Stimulated activated CD4-positive, alpha-beta T cell treated with anti-CD3 and anti-CD28 coated beads, Interleukin-4, amount 100 ng/mL, for 48 hours (primary cell): ENCODE measurements at regions not wholly inside any gene's neighbourhood (a gene's known extent, or its start where the extent isn't known, plus 50 kb on each side); places are given as distances from the start of the nearest gene placed in this dataset.
A peak's percentile ranks its signal among the peaks of the same experiment; 100 is the strongest.
"Not testable (repeated sequence)": the region's sequence is repeated elsewhere in the genome, so short reads cannot be mapped to it uniquely, and the experiment has no call there.

ENCODE experiments used
- DNase-seq, 2 donors: peaks; one replicate each; pipeline ENCODE4 v3.0.0-alpha.2; 2020; ENCODE audit warnings: low read depth in 2 of 2

DNA sequence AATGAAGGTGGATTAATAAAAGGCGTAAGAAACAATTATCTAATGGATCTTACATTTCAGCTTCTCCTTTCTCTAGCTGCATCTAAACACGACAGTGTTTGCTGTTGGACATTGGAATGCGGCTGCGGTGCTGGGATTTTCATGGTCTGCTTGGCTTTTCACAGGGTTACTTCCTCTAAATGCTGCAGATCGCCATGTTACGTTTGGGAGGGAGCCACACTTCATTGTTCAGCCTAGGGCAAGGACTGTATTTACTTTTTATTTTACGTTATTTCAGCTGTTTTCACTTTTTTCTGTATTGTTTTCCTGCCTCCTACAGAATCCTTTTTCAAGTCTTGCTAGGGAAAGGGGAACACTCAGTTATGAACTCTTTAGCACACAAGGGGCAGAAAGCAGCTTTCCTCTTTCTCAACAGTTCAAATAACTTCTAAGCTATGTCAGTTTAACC lies 97.9 kb upstream of the MTHFD1L start:
- DNase-seq, result no peak

DNA sequence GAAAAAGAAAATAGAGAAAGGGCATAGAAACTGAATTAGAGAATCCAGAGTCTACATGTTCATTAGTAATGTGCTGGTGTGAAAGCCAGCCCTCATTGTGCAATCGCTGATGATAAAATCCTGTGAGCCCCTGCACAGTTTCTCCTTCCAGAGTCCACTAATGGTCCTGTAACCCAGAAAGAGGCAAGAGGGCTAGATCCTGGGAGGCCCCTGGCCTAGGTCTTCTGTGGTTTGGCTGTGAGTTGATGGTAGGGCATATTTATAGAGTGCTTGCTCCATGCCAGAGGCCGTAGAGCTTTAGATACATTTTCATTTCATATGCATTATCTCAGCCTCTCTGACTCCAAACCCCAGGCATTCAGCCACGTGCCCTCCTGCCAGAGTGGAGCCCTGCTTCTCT lies 94.9 kb upstream of the MTHFD1L start:
- no peak for DNase-seq

DNA sequence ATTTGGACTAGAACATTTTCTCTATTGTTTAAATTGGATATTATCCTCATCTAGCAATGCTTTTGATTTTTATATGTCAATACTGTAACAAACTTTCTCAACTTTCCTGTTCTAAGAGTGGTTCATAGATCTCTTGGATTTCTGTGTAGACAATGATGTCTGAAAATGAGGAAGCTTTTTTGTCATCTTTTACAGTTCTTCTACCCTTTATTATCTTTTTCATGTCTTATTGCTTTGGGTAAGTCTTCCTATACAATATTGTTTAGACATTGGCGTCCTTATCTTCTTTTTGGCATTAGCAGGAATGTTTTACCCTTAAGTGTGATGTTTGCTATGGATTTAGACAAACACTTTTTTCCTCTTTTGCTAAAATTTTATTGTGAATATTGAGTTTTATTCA lies 91.5 kb upstream of the MTHFD1L start:
- no peak for DNase-seq

DNA sequence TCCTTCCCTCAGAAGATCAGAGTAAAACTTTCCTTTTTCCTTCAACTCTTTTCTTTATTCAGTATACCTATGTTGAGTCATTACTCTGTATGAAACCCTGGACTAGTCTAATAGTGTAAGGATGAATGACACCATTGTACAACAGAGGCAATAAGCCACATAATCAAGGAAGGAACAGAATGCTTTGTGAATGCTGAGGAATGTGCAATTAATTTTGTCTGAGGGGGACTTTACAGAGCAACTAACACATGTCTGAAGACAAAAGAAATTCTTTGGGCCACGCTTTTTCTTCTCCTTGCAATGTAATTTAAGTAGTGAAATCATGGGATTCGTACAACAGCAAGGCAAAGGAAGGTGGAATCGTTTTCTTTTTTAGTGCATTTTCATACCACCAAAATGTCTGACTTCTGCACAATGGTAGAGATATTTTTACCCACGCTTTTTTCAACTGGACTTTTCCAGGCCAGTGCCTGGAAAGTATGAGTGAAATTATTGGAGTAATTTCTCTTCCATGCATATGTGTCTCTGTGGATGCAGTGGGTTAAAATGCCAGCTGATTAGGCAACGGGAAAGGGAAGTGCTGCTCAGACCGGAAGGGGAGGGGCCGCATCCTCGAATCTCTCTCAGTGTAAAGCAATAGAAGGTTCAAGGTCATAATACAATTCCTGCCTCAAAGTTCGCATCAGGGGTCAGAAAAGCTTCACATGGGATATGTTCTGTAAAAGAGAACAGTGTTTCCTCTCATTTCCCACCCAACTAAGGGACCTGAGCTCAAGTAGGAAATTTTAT lies 89.9 kb upstream of the MTHFD1L start:
- DNase-seq, result no peak

DNA sequence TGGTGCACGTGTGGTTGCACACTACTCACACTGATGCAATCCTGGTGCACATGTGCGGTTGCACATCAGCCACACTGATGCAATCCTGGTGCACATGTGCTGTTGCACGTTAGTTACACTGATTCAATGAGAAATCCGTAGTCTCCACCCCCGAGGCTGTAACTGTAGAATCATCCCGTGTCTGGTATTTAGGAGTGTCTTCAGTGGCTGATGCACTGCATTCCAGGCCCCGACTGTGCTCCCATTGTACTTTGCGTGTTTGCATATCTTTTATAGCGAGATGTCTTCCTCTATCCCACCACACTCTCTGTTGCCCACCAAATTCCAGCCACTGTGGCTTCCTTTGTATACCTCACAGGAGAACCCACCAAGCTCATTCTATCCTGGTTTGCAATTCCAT lies 87.8 kb upstream of the MTHFD1L start:
- no peak for DNase-seq

DNA sequence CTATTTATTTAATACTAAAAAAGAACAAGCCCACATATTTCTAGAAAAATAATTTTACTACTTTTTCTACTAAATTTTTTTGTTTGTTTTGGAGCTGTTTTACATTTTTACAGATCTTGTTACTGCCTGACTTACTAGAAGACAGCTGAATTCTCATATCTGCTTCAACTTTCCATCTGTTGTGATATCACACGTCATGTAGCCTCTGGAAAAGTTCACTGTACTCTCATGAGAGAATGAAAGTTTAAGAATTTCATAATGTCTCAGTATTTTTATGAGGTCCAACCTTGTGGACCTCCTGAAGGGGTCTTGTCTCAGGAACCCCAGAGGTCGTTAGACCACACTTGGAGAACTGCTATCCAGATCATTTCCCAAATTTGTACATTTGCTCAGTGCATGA lies 81.7 kb upstream of the MTHFD1L start:
- DNase-seq, result no peak

DNA sequence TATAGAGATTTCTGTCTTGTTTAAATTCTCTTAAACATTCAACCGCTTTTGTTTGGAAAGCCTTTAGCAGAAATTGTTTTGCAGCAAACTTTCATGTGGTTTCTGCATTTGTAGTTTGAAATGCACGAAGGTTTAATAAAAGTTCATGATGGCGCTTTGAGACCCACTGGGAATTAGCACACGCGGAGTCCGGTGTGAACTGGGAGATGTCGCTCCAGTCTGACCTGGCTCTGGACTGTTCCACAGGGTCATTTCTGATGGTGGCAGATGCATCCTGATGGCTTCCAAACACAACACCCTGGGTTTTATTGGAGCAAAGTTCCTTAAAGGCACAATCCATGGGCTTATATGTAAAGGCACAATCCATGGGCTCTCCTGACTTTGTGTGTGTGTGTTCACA lies 78.1 kb upstream of the MTHFD1L start:
- no peak for DNase-seq

DNA sequence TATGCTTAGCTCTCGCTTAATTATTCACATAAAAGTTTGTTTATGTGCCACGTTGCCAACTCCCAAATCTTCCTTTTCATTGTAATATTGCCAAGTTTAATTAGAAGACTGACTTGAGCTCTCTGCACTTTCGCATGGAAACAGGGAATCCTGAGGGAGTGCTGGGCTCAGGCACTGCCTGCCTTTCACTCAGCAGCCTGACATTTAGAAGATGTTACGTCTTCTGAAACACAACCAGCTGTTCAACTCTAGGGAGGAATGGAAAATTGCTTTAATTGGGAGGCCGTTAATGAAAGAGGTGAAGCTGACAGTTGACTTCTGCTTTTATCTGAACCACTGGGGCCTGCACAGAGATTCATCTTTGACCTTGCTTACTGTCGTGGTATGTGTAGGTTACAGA lies 77.4 kb upstream of the MTHFD1L start:
- DNase-seq, result no peak

DNA sequence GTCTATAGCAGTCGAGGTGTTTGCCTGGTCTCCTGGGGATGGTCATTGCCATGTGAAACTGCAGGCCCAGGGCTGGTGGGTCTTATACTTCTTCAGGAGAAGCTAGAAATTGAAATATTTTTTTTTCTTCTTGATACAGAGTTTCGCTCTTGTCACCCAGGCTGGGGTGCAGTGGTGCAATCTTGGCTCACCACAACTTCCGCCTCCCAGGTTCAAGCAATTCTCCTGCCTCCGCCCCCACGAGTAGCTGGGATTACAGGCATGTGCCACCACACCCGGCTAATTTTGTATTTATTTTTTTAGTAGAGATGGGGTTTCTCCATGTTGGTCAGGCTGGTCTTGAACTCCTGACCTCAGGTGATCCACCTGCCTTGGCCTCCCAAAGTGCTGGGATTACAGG lies 75.6 kb upstream of the MTHFD1L start:
- not testable (repeated sequence) for DNase-seq

DNA sequence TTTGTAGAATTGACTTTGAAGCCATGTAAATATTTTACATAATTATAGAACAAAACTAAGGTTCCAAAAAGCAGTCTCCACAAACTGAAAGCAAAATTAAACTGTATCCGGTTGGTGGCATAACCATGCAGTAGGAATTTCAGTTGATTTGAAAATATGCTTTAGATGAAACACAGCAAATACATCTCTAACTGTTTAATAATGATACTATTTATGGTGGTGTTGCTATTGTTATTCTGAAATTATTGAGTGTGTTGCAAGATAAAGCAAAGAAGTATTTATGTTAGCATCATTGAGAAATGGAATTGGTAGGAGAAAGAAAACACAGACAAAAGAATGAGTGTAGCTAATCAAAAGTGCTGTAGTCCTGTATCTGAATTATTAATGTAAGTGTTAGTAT lies 73.8 kb upstream of the MTHFD1L start:
- DNase-seq, result no peak

DNA sequence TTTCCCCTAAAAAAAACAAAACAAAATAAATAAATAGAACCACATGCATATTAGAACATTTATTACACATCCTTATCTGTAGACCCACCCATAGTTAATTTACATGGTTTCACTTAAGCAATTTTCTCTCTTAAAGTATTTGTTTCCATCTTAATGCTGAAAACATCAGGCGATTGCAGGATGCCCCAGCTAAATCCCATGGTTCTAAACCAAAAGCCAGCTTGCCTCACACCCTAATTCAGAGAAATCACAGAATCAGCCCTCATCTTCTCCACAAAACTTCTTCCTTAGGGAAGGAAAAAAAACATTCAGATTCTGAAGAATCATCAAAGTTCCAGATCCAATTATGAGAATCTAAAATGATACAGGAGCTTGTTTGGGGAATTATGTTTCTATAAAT lies 67.6 kb upstream of the MTHFD1L start:
- DNase-seq, result no peak

DNA sequence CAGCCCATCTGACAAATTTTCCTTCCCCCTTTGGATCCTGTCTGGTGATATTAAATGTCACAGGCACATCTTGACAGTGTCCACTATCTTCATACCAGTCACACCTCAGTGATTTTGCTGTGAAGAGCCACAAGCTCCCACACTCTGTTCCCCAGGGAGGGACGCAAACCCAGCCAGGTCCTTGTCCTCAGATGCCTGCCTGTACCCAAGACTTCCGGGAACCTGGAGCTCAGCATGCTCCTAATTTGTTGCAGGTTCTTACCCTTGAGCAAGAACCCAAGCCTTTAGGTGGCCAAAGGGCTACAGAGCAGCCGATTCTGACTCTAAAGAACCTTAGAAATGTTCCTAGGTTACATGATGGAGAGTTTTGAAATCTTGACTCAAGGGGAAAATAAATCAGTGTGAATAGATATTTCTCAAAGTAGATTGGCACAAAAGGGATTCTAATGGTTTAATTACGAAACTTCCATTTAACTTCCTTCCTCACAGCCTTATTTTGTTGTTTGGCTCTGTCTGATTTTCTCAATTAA lies 66.2 kb upstream of the MTHFD1L start:
- no peak for DNase-seq

DNA sequence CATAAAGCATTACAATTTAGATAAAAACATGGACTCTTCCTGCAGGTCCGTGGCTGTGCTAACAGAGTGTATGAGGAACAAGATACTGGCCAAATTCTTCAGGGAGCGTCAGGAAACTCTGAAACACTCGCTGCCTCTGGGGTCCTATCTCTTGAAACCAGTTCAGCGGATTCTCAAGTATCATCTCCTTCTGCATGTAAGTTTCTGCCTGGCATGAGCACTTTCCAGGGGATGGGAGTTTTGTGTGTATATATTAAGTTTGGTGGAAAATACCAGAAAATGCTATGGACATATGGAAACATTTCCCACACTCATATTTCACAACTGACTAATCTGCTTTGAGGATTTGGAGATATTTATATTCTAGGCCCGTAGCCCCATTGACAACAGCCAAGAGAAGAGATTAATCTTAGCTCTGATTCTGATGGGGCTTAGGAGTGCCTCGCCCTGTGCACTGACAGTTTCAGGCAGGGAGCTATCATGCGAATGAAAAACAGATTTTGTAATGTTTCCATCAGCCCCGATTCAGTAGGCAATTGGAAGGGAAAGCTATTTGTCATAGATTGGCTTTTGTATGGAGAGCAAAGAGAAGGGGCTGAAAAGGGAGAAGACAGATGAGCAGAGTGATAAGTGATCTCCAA lies 64.7 kb upstream of the MTHFD1L start:
- DNase-seq, result no peak

DNA sequence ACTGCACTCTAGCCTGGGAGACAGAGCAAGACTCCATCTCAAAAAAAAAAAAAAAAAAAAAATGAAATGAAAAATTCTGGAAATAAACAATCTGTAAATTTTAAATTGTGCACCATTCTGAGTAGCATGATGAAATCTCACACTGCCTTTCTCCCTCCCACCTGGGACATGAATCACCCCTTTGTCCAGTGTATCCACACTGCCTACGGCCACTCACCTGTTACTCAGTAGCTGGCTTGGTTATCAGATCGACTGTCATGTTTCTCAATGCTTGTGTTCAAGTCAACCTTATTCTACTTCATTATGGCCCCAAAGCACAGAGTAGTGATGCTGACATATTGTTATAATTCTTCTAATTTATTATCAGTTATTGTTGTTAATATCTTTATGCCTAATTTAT lies 58.7 kb upstream of the MTHFD1L start:
- no peak for DNase-seq

DNA sequence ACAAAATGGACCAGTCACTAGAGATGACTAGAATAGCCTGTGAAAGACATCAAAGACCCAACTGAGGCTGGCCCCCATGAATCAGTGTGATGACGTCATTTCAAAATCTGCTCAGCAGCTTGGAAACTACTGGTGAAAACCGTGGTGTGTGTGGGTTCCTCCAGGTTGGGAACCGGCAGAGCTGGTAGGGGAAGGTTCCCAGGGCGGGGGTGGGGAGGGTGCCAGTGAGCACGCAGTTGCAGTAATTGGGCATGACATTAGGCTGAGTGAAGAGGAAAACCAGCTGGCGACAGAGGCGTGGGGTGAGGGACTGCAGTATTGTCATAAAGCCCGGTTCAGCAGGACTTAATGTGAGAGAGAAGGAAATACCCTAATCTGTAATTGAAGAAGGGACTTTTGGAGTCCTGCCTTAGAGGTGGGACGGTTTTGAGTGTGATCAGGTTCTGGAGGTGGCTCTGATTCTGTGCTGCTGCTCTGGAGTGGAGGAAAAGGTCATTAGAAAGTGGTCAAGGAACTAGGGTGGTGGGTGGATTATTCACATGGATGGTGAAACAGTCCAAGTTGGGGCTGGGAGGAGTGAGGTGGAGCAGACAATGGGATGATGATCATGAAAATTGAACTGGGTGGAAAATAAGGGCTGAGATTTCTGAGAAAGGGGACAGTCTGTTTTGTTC lies 52.0 kb upstream of the MTHFD1L start:
- peak; percentile 20 to 60 for DNase-seq

DNA sequence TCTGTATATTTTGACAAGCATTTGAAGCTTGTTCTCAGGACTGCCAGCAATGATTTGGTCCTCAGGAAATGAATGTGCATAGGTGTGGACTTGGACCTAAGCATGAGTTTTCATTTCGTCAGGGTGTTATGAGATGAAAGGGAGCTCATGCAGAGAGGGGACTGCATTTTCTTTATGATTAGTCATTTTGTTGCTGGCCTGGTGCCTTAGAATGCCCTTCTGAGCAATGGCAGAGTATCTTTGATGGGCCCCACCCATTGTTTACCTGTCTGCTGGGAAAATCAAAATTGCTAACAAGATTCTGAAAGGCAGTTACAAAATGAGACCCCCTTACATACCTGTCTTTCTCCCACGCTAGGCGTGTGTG lies 51.5 kb upstream of the MTHFD1L start:
- no peak for DNase-seq
